GM18867 (cell line): ENCODE measurements at regions not wholly inside any gene's neighbourhood (a gene's known extent, or its start where the extent isn't known, plus 50 kb on each side); places are given as distances from the start of the nearest gene placed in this dataset.

Experiments used
- ATAC-seq: cut with Tn5 transposase; IDR thresholded peaks from one replicate; pipeline ENCODE4 v1.9.1; 2021; ENCODE audit warnings: mild to moderate bottlenecking, moderate library complexity; ENCODE audit not compliant: unreplicated experiment

DNA sequence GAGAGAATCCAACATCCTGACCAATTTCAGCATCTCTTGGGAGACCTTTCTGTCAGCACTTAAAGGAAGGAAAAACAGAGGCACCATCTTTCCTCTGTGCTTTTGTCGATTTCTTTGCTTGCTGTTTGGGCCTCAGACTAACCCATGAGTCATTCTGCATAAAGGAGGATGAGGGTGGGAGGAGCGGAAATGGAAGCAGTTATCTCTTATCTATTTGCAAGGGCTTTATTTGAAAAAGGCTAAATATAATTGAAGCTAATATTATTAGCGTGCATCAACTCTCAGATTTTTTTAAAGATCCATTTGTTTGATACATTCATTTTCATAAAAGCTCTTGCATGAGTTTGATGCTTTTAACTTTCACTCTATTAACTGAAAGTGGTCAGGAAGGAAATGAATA, 72.9 kb downstream of the ZNF622 start:
- no peak for ATAC-seq

DNA sequence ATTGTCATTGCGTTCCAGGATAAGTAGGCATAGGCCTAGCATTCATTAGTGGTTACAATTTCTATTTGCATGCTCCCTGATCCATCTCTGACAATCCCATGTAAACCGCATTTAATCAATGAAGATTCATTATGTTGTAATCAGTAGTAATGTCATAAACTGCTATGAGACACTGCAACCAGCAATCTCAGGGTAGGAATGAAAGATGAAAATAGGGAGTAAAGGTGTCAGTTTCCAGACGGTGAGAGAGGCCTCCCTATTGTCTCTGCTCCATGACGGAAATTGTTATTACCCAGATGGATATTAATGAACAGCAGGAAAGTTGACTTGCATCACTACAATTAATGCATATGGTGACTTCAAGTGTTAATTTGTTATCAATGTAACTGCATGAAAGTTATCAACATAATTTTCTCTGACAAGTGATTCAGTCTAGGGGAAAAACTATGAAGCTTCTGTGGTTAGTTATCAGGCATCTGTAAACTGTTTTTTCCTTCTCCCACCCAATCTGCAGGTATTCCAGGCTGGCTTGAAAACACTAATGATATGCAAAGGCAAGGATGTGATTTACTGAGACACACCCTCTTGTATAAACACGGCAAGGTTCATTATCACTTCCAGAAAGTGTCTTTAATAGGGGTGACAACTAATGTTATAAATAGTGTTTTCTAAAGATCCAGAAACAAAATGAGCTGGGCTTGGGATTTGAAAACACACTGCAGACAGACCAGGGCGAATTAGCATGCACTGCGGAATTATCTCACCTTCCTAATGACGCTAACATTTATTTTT, 73.5 kb downstream of the ZNF622 start:
- ATAC-seq: no peak

DNA sequence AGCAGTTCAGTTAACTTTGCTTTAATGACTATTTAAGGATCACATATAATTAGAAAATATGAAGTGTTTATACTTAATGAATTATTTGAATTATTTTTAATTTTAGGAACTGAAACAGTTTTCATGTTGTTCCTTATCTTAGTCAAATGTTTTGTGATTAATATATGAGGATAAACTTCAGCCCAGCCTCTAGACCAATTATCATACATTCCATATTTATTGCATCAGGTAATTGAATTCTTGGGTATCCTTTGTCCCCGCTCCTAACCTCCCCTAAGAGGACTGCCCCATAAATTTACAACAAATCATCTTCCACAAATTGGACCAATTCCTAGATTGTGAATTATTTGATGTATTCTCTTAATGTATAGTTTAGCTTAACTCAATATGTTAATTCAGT, 74.8 kb downstream of the ZNF622 start:
- ATAC-seq: no peak

DNA sequence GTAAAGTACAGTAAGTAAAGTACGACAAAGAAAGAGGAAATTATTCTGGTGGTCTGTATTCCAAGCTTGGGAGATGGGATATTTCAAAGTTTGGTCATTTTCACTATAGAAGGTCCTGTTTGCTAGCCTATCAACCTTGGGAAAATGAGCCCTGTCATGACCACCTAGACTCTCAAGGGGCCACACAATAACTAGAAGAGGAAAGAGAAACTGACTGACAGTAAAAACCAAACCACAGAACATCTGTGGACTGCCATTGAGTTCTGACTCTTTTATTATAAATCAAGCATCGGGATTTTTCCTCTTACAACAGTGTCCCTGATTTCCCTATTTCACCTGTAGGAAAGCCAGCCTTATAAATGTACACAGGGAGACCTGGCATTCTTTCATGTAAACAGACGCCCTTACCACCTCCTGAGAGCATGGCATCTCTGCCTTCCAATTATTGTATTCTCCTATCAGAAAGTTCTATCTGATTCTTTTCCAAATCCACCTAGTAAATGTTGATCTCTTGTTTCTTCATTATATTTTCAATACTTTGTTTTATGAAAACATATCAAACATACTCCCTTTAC, 80.0 kb downstream of the ZNF622 start:
- ATAC-seq: no peak

DNA sequence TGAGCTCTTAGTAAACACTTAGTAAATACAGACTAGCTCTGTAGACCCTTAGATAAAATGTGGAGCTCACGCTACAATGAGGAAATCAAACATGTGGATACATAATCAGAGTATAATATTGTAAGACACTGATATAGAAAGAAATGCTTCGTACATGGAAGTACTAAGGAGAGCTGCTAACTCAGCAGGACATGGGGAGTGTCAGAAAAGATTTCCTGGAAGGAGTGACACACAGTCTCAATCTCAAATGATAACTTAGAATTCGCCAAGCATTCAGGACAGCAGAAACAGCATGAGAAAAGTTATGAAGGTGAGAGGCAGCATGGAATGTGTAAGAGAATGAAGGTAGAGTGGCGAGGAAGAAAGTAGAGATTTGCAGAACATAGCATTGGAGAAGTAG, 80.8 kb downstream of the ZNF622 start:
- ATAC-seq: no peak

DNA sequence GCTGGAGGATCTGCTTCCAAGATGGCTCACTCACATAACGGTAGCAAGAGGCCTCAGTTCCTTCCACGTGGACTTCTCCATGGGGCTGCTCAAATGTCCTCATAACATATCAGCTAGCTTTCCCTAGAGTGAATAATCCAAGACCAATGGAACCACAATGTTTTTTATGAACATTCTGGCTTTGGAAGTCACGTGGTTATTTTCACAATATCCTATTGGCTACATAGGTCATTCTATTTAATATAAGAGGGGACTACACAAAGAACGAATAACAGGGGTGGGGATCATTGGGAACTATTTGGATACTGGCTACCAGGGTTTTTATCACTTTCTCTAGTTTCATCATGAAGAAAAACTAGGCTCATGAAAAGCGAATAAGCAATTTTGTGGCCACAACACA, 81.4 kb downstream of the ZNF622 start:
- no peak for ATAC-seq

DNA sequence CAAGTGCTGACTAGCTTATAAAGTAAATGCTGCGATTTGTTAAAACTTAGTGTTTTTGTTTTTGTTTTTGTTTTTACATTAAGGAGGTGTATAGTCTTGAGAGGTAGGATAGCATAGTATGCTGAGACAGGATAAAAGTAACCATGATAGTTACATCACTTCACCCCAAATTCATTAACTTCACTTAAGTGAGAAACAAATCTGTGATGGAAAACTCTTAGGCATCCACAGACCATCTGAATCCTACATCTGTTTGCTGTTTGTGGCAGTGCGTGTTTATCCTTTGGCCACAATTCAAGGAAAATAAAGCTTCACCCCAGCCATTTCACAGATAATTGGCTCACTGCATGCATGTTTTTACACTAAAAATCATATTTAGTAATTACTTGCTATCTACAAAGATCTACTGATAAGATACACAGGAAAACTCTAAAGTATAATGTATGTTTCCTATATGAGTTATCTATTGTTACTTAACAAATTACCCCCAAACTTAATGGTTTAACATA, 82.0 kb downstream of the ZNF622 start:
- ATAC-seq: no peak

DNA sequence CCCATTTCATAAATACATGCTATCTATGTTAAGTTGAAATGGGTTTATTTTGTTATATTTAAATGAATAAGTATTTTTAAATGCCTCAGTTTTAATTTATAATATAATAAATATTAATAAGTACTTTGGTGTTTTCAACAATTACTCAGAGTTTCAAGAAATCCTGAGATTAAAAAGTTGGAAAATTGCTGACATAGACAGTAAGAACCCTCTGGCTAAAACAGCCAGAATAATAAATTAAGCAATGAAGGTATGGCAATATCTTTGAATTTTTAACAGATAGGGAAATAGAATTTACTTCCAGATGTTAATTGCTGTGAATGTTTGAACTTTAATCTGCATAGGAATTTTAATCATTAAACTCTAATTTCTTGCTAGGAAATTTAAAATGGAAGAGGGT, 83.6 kb downstream of the ZNF622 start:
- ATAC-seq: no peak

DNA sequence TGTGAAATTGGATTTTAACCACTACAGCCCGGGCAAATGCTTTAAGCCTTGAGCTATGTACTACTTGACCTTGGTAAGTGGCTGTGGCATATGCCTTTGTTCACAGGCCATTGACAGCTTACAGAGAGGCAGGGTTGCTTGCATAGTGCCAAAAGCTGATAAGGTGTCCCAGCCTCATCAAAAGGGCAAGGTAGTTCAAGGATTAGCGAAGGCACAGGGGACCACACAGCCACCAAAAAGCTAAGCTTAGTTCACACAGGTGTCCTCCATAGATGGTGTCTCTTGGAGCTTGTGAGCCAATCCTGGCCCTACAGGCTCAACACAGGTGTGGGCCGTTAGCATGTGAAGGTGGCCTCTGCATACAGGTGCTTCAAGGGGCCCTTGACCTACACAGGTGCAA, 86.8 kb downstream of the ZNF622 start:
- no peak for ATAC-seq

DNA sequence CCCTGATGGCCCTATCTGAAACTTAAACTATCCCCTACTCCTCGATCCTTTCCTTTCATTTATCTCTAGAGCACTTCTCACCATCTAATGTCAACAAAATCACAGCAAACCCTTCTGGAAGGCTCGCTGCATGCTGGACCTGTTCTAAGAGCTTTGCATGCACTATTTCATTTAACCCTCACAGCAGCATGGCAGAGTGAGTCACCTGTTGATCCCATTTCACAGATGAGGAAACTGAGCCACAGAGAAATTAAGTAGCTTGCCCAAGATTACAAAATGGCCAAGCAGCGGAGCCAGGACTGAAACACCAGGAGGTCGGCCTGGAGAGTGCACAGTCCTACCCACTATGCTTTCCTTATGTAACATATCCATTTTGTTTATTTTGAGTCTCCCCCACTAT, 93.1 kb downstream of the ZNF622 start:
- ATAC-seq: no peak

DNA sequence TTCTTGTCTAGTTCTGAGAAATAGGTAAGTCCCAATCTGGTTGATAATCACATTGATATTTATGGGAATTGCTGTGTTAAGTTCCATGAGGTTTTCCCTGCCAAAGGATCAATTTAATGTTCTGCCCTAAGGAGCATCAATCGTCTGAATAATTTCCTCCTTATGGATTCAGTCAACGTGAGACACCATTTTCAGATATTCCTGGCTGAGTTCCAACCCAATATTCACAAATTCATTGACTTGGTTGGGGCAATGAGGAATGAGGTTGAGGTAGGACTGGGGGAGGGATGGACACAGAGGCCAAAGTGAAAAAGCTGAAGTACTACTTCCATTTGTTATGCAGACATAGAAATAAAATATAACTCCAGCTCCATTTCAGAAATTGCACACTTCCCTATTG, 99.1 kb downstream of the ZNF622 start:
- no peak for ATAC-seq

DNA sequence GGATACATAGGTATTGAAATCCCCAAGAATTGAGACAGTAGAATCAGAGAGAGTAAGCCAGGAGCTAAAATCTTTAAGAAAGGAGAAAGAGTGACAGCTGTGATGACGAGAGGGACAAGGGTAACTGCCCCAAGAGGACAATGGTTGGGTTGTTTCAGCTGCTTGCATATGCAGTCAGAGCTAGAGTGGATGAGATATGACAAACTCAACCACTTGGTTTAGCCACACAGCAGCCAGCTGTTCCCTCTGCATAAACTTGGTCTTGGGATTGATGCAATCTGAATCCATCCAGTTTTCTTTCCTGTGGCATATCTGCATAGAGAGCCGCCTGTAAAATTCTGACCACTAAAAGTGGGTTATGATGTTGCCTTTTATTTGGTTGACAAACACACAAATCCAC, 100.7 kb downstream of the ZNF622 start:
- no peak for ATAC-seq

DNA sequence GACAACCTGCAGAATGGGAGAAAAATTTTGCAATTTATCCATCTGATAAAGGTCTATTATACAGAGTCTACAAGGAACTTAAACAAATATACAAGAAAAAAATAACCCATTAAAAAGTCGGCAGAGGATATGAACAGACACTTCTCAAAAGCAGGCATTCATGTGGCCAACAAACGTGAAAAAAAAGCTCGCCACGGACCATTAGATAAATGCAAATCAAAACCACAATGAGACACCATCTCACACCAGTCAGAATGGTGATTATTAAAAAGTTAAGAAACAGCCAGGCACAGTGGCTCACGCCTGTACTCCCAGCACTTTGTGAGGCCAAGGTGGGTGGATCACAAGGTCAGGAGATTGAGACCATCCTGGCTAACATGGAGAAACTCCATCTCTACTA, 112.2 kb downstream of the ZNF622 start:
- peak; percentile 89 for ATAC-seq

DNA sequence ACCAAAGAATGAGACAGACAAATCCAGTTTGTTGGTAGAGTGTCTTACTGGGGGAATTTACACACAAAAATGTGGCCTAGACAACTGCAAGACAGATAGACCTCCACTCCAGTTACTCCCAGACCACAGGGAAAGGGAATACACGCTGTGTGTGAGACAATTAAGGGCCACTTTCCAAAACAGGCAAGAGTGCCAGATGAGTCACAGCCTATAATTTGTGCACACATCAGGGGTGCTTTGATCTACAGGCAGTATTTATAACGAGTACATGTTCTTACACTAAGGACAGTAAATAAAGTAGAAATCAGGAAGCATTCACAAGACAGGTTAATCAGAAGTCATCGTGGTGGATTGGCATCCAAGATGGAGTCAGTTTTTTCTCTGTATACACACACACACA, 114.8 kb downstream of the ZNF622 start:
- ATAC-seq: no peak

DNA sequence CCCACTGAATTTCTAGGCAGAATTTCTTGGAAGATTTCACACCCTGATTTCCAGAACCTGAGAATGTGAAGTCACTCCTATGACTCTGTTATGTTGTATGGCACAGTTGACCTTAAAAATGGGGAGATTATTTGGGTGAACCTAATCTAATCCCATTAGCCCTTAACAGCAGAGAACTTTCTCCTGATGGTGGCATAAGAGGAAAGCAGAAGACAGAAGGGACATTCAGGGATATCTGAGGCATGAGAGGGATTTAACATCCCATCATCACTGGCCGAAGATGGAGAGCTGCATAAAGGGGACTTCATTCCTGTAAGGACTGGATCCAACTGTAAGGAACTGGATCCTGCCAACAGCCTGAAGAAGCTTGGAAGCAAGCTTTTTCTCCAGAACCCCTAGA, 119.2 kb downstream of the ZNF622 start:
- no peak for ATAC-seq

DNA sequence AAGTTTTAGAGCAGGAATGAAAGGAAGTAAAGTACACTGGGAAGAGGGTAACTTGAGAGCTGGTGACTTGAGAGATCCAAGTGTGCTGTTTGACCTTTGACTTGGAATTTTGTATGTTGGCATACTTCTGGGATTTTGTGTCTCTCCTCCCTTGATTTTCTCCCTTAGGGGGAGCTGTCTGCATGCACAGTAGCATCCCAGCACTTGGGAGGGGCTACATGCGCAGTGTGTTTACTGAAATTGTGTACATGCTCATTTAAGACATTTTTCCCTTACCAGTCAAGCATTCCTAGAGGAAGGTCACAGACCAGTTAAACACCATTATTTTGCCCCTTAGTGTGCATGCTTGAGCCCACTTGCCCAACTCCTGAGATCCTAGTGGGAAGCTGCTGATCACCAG, 120.1 kb downstream of the ZNF622 start:
- no peak for ATAC-seq

DNA sequence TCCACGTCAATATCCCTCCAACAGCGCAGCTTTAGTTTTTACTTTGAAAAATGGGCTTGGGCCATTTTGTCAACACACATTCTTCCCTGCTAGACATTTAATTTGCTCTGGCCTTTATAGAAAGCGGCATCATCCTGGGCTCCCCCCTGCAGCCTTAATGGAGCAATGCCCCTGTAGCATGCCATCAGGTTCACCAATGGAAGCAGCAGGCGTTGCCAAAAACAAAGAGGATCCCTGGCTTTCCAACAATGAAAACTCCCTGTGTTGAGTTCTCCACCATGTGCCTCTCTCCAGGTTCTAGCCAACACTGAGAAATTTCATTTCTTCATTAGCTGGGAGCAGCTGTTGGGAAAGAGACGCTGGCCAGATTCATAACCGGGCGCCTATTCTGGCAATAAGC, 139.5 kb downstream of the ZNF622 start:
- no peak for ATAC-seq

DNA sequence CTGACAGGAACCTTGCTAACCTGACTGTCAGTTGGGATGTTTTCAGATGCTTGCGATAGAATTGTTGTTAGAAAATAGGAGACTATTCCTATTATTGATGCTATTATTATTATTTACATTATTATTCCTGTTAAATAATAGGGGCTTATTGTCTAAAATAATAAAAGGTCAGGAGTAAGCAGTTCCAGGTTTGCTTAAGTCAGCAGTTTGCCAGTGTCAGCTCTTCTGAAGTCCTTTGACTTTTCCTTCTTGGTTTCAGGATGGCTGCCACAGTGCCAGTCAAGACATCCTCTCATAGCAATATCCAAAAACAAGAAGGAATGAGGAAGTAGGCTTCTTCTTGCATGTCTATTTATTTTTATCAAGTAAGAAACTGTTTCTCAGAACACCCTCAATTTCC, 141.7 kb upstream of the MARCHF11 start:
- no peak for ATAC-seq

DNA sequence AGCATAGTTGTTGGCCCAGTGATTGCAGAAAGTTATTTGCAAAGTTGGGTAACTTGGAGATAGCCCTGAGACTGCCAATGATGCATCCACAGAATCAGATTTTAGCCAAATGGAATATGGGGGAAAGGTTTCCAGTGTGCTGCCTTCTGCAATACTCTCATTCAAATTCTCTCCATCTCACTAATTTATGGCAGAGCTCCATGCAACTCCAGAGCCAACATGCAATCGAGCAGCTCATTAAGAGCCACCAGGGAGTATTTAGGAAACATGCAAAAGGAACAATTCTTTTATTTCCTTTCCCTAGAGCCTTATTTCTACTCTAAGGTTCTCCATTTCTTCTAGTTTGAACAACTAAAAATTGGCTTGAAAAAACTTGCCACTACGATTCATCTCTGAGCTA, 135.9 kb upstream of the MARCHF11 start:
- ATAC-seq: no peak

DNA sequence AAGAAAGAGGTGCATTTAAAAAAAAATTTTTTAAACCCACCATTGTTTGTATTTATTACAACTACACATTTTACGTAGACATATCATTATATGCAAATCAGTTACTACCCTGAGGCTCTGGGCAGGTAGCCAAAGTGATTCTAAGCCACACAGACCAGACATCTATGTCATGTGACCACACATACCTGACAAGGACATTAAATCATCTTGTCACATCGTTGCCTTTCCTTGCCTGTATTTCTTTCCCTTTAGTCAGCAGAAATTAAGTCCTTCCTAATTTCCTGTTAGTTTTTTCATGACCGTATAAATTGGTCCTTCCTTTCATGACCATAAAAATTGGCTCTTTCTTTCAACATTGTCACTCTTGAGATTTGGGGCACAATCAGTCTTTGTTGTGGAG, 134.2 kb upstream of the MARCHF11 start:
- ATAC-seq: no peak

DNA sequence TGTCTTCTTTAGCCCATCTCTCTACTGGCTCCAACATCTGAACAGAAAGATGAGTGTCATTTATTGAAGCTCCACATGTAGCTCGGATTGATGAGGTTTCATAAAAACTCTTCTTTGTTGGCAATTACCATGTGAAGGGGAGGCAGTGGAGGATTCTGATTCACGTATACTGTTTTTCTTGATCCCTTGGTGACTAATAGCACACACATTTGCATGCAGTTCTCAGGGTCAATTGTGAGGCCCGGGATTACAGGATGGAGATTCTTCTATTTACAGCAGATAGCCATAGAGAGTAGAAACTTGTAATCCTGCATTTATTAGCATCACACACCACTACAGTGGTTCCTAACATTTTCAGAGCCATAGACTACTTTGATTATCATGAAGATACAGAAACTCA, 133.2 kb upstream of the MARCHF11 start:
- ATAC-seq: no peak

DNA sequence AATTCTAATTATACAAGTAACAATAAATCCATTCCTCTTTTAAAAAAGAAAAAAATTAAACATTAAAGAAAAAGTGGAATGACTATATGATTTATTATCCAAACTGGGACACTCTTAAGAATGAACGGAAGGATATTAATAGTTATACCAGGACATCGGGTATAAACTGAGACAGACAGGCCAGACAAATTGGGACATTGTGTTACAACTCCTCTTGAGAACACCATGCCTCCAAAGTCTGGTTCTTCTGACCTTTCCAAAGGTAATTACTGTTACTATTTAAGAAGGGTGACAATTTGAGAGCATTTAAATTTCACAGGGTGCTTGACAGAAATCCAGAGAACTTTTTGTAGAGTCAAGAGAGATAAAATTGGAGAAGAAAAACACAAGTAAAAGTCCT, 132.1 kb upstream of the MARCHF11 start:
- no peak for ATAC-seq

DNA sequence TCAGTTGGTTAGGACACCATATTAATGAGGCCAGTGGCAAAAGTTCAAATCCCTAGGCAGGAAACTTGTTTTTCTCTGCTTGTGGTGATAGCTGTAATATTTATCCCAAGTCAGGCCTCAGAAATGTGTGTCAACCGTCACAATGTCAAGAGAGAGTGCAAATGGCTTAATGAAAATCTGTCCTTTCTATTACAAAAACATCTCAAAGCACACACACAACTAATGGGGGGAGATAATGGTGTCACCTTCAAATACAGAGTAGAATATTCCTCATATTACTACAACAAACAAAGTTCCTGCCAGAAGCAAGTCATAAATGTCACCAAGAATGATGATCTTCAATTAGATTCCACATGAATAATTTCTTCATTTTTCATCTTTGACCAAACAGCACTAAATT, 127.2 kb upstream of the MARCHF11 start:
- no peak for ATAC-seq
